ENCODE measurements at regions not wholly inside any gene's neighbourhood (a gene's known extent, or its start where the extent isn't known, plus 50 kb on each side); places are given as distances from the start of the nearest gene placed in this dataset.

- Histone ChIP-seq H3K9ac (ENCODE audit: low read length) (no peak overlapping the region), H3K4me2 (ENCODE audit: low read length) (no peak overlapping the region), H3K36me3 (ENCODE audit: insufficient read depth, low read length) (no peaks in the 10 kb centered on the region), H4K20me1 (ENCODE audit: insufficient read depth, low read length) (no peaks in the 10 kb centered on the region), H3K9me3 (ENCODE audit: insufficient read depth, low read depth, low read length) (no peaks in the 10 kb centered on the region), H3K79me2 (ENCODE audit: insufficient read depth, low read length) (no peaks in the 10 kb centered on the region), H3K27ac (ENCODE audit: low read depth, low read length) (no peak overlapping the region), H2AFZ (ENCODE audit: low read depth, low read length) (peak overlapping the region; percentile 19), H3K27me3 (ENCODE audit: insufficient read depth, low read length) (no peaks in the 10 kb centered on the region), H3K4me1 (ENCODE audit: insufficient read depth, low read length) (no peaks in the 10 kb centered on the region), H3K4me3 (ENCODE audit: insufficient read depth, low read depth, low read length) (no peak overlapping the region)
- Mint-ChIP-seq H3K27me3 (ENCODE audit: low read depth, unreplicated experiment) (no peaks in the 10 kb centered on the region), H3K36me3 (ENCODE audit: low read depth, unreplicated experiment) (no peaks in the 10 kb centered on the region), H3K27ac (ENCODE audit: unreplicated experiment) (no peak overlapping the region), H3K4me3 (ENCODE audit: unreplicated experiment) (no peak overlapping the region), H3K9me3 (ENCODE audit: unreplicated experiment) (no peaks in the 10 kb centered on the region), H3K4me1 (ENCODE audit: low read depth, unreplicated experiment) (peaks cover 3% of the 10 kb centered on the region)
- no peak for FAIRE-seq
- DNase-seq (ENCODE audit: low read depth): peak; percentile 41
- TF ChIP-seq CTCF (IDR thresholded peaks at IDR 0.05; ENCODE audit: insufficient read depth, low read depth, low read length): no peak
- TF ChIP-seq EZH2 (IDR thresholded peaks at IDR 0.05; ENCODE audit: insufficient read depth, low read length): no peak
These were observed 1123.4 kb upstream of the RAG2 start for GRCh38 chr11:37721485-37721884.

GRCh38 chr11:37718431-37718999, 1120.5 kb upstream of the RAG2 start:
- Mint-ChIP-seq H3K4me1 (ENCODE audit: low read depth, unreplicated experiment) (peaks cover 3% of the 10 kb centered on the region), H3K27me3 (ENCODE audit: low read depth, unreplicated experiment) (no peaks in the 10 kb centered on the region), H3K9me3 (ENCODE audit: unreplicated experiment) (no peaks in the 10 kb centered on the region), H3K27ac (ENCODE audit: unreplicated experiment) (no peak overlapping the region), H3K36me3 (ENCODE audit: low read depth, unreplicated experiment) (no peaks in the 10 kb centered on the region), H3K4me3 (ENCODE audit: unreplicated experiment) (no peak overlapping the region)
- H2AFZ ChIP-seq (ENCODE audit: low read depth, low read length): no peak overlapping the region
- H3K36me3 ChIP-seq (ENCODE audit: insufficient read depth, low read length): no peaks in the 10 kb centered on the region
- H3K4me2 ChIP-seq (ENCODE audit: low read length): no peak overlapping the region
- H3K27ac ChIP-seq (ENCODE audit: low read depth, low read length): no peak overlapping the region
- TF ChIP-seq EZH2 (IDR thresholded peaks at IDR 0.05; ENCODE audit: insufficient read depth, low read length) (no peak), CTCF (IDR thresholded peaks at IDR 0.05; ENCODE audit: insufficient read depth, low read depth, low read length) (no peak)
- H3K4me1 ChIP-seq (ENCODE audit: insufficient read depth, low read length): no peaks in the 10 kb centered on the region
- FAIRE-seq: no peak
- H3K79me2 ChIP-seq (ENCODE audit: insufficient read depth, low read length): no peaks in the 10 kb centered on the region
- H3K9ac ChIP-seq (ENCODE audit: low read length): no peak overlapping the region
- H3K27me3 ChIP-seq (ENCODE audit: insufficient read depth, low read length): no peaks in the 10 kb centered on the region
- H3K9me3 ChIP-seq (ENCODE audit: insufficient read depth, low read depth, low read length): no peaks in the 10 kb centered on the region
- no peaks in the 10 kb centered on the region for H4K20me1 ChIP-seq (ENCODE audit: insufficient read depth, low read length)
- H3K4me3 ChIP-seq (ENCODE audit: insufficient read depth, low read depth, low read length): no peak overlapping the region
- no peak for DNase-seq (ENCODE audit: low read depth)

- FAIRE-seq (no peak), DNase-seq (ENCODE audit: low read depth) (no peak)
- H3K4me1 Mint-ChIP-seq (ENCODE audit: low read depth, unreplicated experiment): no peaks in the 10 kb centered on the region
- H3K36me3 Mint-ChIP-seq (ENCODE audit: low read depth, unreplicated experiment): no peaks in the 10 kb centered on the region
- H3K27me3 ChIP-seq (ENCODE audit: insufficient read depth, low read length): no peaks in the 10 kb centered on the region
- H2AFZ ChIP-seq (ENCODE audit: low read depth, low read length): peak overlapping the region; percentile 13
- H3K27ac ChIP-seq (ENCODE audit: low read depth, low read length): no peak overlapping the region
- no peak overlapping the region for H3K4me3 ChIP-seq (ENCODE audit: insufficient read depth, low read depth, low read length)
- H3K9me3 Mint-ChIP-seq (ENCODE audit: unreplicated experiment): no peaks in the 10 kb centered on the region
- peak overlapping the region; percentile 9 for H3K4me2 ChIP-seq (ENCODE audit: low read length)
- TF ChIP-seq CTCF (IDR thresholded peaks at IDR 0.05; ENCODE audit: insufficient read depth, low read depth, low read length): peak; percentile 12
- no peak for TF ChIP-seq EZH2 (IDR thresholded peaks at IDR 0.05; ENCODE audit: insufficient read depth, low read length)
- H3K27ac Mint-ChIP-seq (ENCODE audit: unreplicated experiment): no peak overlapping the region
- no peak overlapping the region for H3K4me3 Mint-ChIP-seq (ENCODE audit: unreplicated experiment)
- H3K36me3 ChIP-seq (ENCODE audit: insufficient read depth, low read length): no peaks in the 10 kb centered on the region
- H3K4me1 ChIP-seq (ENCODE audit: insufficient read depth, low read length): no peaks in the 10 kb centered on the region
- H3K9ac ChIP-seq (ENCODE audit: low read length): no peak overlapping the region
- H4K20me1 ChIP-seq (ENCODE audit: insufficient read depth, low read length): no peaks in the 10 kb centered on the region
- H3K27me3 Mint-ChIP-seq (ENCODE audit: low read depth, unreplicated experiment): no peaks in the 10 kb centered on the region
- no peaks in the 10 kb centered on the region for H3K79me2 ChIP-seq (ENCODE audit: insufficient read depth, low read length)
- no peaks in the 10 kb centered on the region for H3K9me3 ChIP-seq (ENCODE audit: insufficient read depth, low read depth, low read length)
These were observed 1114.2 kb upstream of the RAG2 start for GRCh38 chr11:37712251-37712650.
